Caki2 (cell line): ENCODE measurements at regions not wholly inside any gene's neighbourhood (a gene's known extent, or its start where the extent isn't known, plus 50 kb on each side); places are given as distances from the start of the nearest gene placed in this dataset.

Source experiments
- DNase-seq: peaks from one replicate; pipeline ENCODE4 v3.0.0-alpha.2; 2015; ENCODE audit warnings: low read depth
- in situ Hi-C: cut with HindIII; loops from 2 replicates; pipeline ENCODE4 v1.10.0; 2016; ENCODE audit warnings: low sequenced_read_pairs, low pct_unique_long_range_greater_than_20kb, mixed read lengths

GRCh38 chr12:66885115-66885875 lies 206.4 kb upstream of the GRIP1 start:
- no peak for DNase-seq
- in situ Hi-C loops: no loop called here

GRCh38 chr12:66896797-66897196 lies 217.9 kb upstream of the GRIP1 start:
- in situ Hi-C loops: no loop called here

GRCh38 chr12:66898700-66899469 lies 220.0 kb upstream of the GRIP1 start:
- in situ Hi-C loops: no loop called here

More at GRCh38 chr12:66896797-66897196, 217.9 kb upstream of the GRIP1 start:
- DNase-seq: no peak

GRCh38 chr12:66899588-66899987 lies 220.7 kb upstream of the GRIP1 start:
- in situ Hi-C loops: no loop called here
- no peak for DNase-seq

More at GRCh38 chr12:66898700-66899469, 220.0 kb upstream of the GRIP1 start:
- DNase-seq: no peak

GRCh38 chr12:66900616-66901015 lies 221.7 kb upstream of the GRIP1 start:
- no peak for DNase-seq
- in situ Hi-C loops: no loop called here

GRCh38 chr12:66901138-66901932 lies 222.5 kb upstream of the GRIP1 start:
- DNase-seq: no peak
- in situ Hi-C loops: no loop called here

- no peak for DNase-seq
- in situ Hi-C loops: no loop called here
Observed at GRCh38 chr12:66902020-66902419, 223.1 kb upstream of the GRIP1 start.

- in situ Hi-C loops: no loop called here
- DNase-seq: peak; percentile 20
Observed at GRCh38 chr12:66903782-66904396, 225.0 kb upstream of the GRIP1 start.

GRCh38 chr12:66905201-66905600 lies 226.3 kb upstream of the GRIP1 start:
- in situ Hi-C loops: no loop called here
- DNase-seq: no peak

GRCh38 chr12:66910366-66910974 lies 231.6 kb upstream of the GRIP1 start:
- DNase-seq: no peak
- in situ Hi-C loops: no loop called here

- no peak for DNase-seq
- in situ Hi-C loops: no loop called here
Observed at GRCh38 chr12:66915306-66915904, 236.5 kb upstream of the GRIP1 start.

- in situ Hi-C loops: no loop called here
Observed at GRCh38 chr12:66916189-66916588, 237.3 kb upstream of the GRIP1 start.

GRCh38 chr12:66919466-66919865 lies 240.6 kb upstream of the GRIP1 start:
- DNase-seq: no peak
- in situ Hi-C loops: no loop called here

More at GRCh38 chr12:66916189-66916588, 237.3 kb upstream of the GRIP1 start:
- no peak for DNase-seq

- DNase-seq: no peak
- in situ Hi-C loops: no loop called here
Observed at GRCh38 chr12:66920205-66920604, 241.3 kb upstream of the GRIP1 start.

- no peak for DNase-seq
- in situ Hi-C loops: no loop called here
Observed at GRCh38 chr12:66921151-66921550, 242.3 kb upstream of the GRIP1 start.

- in situ Hi-C loops: no loop called here
- no peak for DNase-seq
Observed at GRCh38 chr12:66925083-66925482, 246.2 kb upstream of the GRIP1 start.

GRCh38 chr12:66929121-66929520 lies 250.2 kb upstream of the GRIP1 start:
- in situ Hi-C loops: no loop called here
- no peak for DNase-seq

GRCh38 chr12:66931091-66931490 lies 252.2 kb upstream of the GRIP1 start:
- no peak for DNase-seq
- in situ Hi-C loops: no loop called here
